ENCODE measurements at regions not wholly inside any gene's neighbourhood (a gene's known extent, or its start where the extent isn't known, plus 50 kb on each side); places are given as distances from the start of the nearest gene placed in this dataset.

GRCh38 chr6:137297887-137298286 lies 78.7 kb upstream of the IFNGR1 start (continued):
- TF ChIP-seq YY1 (IDR thresholded peaks at IDR 0.05; ENCODE audit: low read depth, low read length) (0 out of 2 replicates have a peak, but pooled peaks have one; percentile 40), RAD21 (IDR thresholded peaks at IDR 0.05 in 1 of 2, conservative IDR thresholded peaks at IDR 0.05 in 1 of 2; ENCODE audit: low read depth in 2 of 2, low read length in 2 of 2) (peak; percentile 20 to 33; a peak in 3 of 4 replicates), EZH2 (IDR thresholded peaks at IDR 0.05; ENCODE audit: low read depth, low read length, severe bottlenecking) (no peak), E2F6 (IDR thresholded peaks at IDR 0.05) (no peak), JUND (IDR thresholded peaks at IDR 0.05; ENCODE audit: low read length) (peak; percentile 56; the same call in 1 of the 2 replicates), USF2 (IDR thresholded peaks at IDR 0.05; ENCODE audit: low read length) (no peak), CBX8 (IDR thresholded peaks at IDR 0.05; ENCODE audit: borderline replicate concordance, low read depth, low read length) (no peak), NANOG (IDR thresholded peaks at IDR 0.05; ENCODE audit: insufficient read depth, low read depth, low read length, poor library complexity, severe bottlenecking) (peak; percentile 82), MAX (IDR thresholded peaks at IDR 0.05) (no peak), KDM5A (IDR thresholded peaks at IDR 0.05; ENCODE audit: low read length) (no peak), SP4 (IDR thresholded peaks at IDR 0.05; ENCODE audit: low read length) (no peak), MAFK (IDR thresholded peaks at IDR 0.05; ENCODE audit: low read depth, low read length) (no peak), CHD2 (IDR thresholded peaks at IDR 0.05; ENCODE audit: low read length) (no peak), TAF1 (IDR thresholded peaks at IDR 0.05; ENCODE audit: low read depth, low read length) (0 out of 2 replicates have a peak, but pooled peaks have one; percentile 32), SP1 (IDR thresholded peaks at IDR 0.05; ENCODE audit: low read depth, low read length) (no peak), TEAD4 (IDR thresholded peaks at IDR 0.05; ENCODE audit: low read depth, low read length) (no peak), GABPA (IDR thresholded peaks at IDR 0.05; ENCODE audit: borderline replicate concordance, insufficient read depth, low read length) (no peak), CREB1 (IDR thresholded peaks at IDR 0.05) (no peak), CTBP2 (IDR thresholded peaks at IDR 0.05; ENCODE audit: borderline replicate concordance, insufficient read depth, insufficient read length, low read length) (no peak), ATF3 (IDR thresholded peaks at IDR 0.05; ENCODE audit: insufficient read depth, low read depth, low read length) (no peak), SIN3A (conservative IDR thresholded peaks at IDR 0.05 in 1 of 2, IDR thresholded peaks at IDR 0.05 in 1 of 2; ENCODE audit: low read depth in 1 of 2, low read length in 2 of 2) (no peak), HDAC2 (IDR thresholded peaks at IDR 0.05; ENCODE audit: borderline replicate concordance in 1 of 2, low read depth in 2 of 2, low read length in 2 of 2) (0 out of 4 replicates have a peak, but pooled peaks of 1 of the 2 experiments have one; percentile 63), ZNF274 (IDR thresholded peaks at IDR 0.05; ENCODE audit: borderline replicate concordance, extremely low read depth, low read length) (no peak)

Data from H1 (cell line).